DMS53 treated with DMSO at 0.1 percent for 48 hours (cell line): ENCODE measurements at regions not wholly inside any gene's neighbourhood (a gene's known extent, or its start where the extent isn't known, plus 50 kb on each side); places are given as distances from the start of the nearest gene placed in this dataset.

Experiments
- DNase-seq: peaks from one replicate; lab custom pipeline; 2025; ENCODE audit not compliant: unreplicated experiment; lab: John Stamatoyannopoulos, UW

GRCh38 chr9:135418161-135418560 is 61.4 kb upstream of the PPP1R26 start:
- no peak for DNase-seq

GRCh38 chr9:135419106-135419505 is 60.5 kb upstream of the PPP1R26 start:
- no peak for DNase-seq

- DNase-seq, result no peak
These were observed 57.1 kb upstream of the PPP1R26 start for GRCh38 chr9:135422341-135422944.

GRCh38 chr9:135423725-135424124 is 55.9 kb upstream of the PPP1R26 start:
- no peak for DNase-seq
